NT2/D1 (cell line): ENCODE measurements at regions not wholly inside any gene's neighbourhood (a gene's known extent, or its start where the extent isn't known, plus 50 kb on each side); places are given as distances from the start of the nearest gene placed in this dataset.

Source experiments
- SUZ12 ChIP-seq: IDR thresholded peaks from 2 replicates; pipeline ENCODE4 v1.6.1; 2011; ENCODE audit not compliant: insufficient read length, insufficient read depth; ENCODE audit errors: extremely low read depth
- YY1 ChIP-seq: IDR thresholded peaks from 2 replicates; pipeline ENCODE4 v1.6.1; 2011; ENCODE audit not compliant: insufficient read length, insufficient read depth
- ZNF274 ChIP-seq: IDR thresholded peaks from 2 replicates; pipeline ENCODE4 v1.6.1; 2011; ENCODE audit warnings: mild to moderate bottlenecking, low read depth, low read length

- TF ChIP-seq YY1 (no peak), SUZ12 (no peak), ZNF274 (no peak)
Observed at GRCh38 chr11:134565343-134565891, 153.4 kb upstream of the B3GAT1 start.
